H1 (cell line): ENCODE measurements at regions not wholly inside any gene's neighbourhood (a gene's known extent, or its start where the extent isn't known, plus 50 kb on each side); places are given as distances from the start of the nearest gene placed in this dataset.

ENCODE experiments used
- CTCF ChIA-PET: fragments of 300-600 bp; sonication (Branson Sonifier 250); formaldehyde crosslinking; loops from one replicate; lab custom pipeline; 2021; ENCODE audit not compliant: partially characterized antibody; lab: Charles Lee
- POLR2A ChIA-PET: fragments of 300-600 bp; sonication (Branson Sonifier 250); formaldehyde crosslinking; loops from one replicate; lab custom pipeline; 2021; ENCODE audit warnings: inconsistent platforms; ENCODE audit not compliant: partially characterized antibody; lab: Charles Lee
- DNase-seq, 2 experiments: peaks; one replicate each; pipeline versions ENCODE4 v3.0.0 to v3.0.0-alpha.2; 2010 to 2022; ENCODE audit warnings: low spot score in 2 of 2, low read depth in 1 of 2, mixed read lengths in 1 of 2
- FAIRE-seq: peaks from 2 replicates; lab custom pipeline; 2011; peaks lifted over from hg19 to GRCh38; lab: Jason Lieb, UNC
- H2AFZ ChIP-seq: 2 replicates; pipeline ENCODE4 v1.8.1; 2012; ENCODE audit warnings: low read length, inconsistent platforms
- H2AK5ac ChIP-seq: 2 replicates; pipeline ENCODE4 v1.6.1; 2013; ENCODE audit warnings: low read depth, low read length
- H2BK120ac ChIP-seq: replicated peaks from 2 replicates; pipeline ENCODE3; 2013; ENCODE audit warnings: low read depth, low read length, inconsistent platforms
- H2BK12ac ChIP-seq: 2 replicates; pipeline ENCODE4 v1.6.1; 2013; ENCODE audit warnings: low read depth, low read length
- H2BK15ac ChIP-seq: 2 replicates; pipeline ENCODE4 v1.6.1; 2013; ENCODE audit warnings: low read length
- H2BK20ac ChIP-seq: 2 replicates; pipeline ENCODE4 v1.6.1; 2013; ENCODE audit warnings: low read length
- H2BK5ac ChIP-seq: 2 replicates; pipeline ENCODE4 v1.6.1; 2013; ENCODE audit warnings: low read depth, low read length
- H3K14ac ChIP-seq: 2 replicates; pipeline ENCODE4 v1.6.1; 2013; ENCODE audit warnings: inconsistent platforms; ENCODE audit not compliant: insufficient read length
- H3K18ac ChIP-seq: 2 replicates; pipeline ENCODE4 v1.6.1; 2013; ENCODE audit warnings: low read length; ENCODE audit errors: extremely low read depth
- H3K23ac ChIP-seq: 2 replicates; pipeline ENCODE4 v1.6.1; 2013; ENCODE audit warnings: inconsistent platforms; ENCODE audit not compliant: insufficient read length
- H3K23me2 ChIP-seq: 2 replicates; pipeline ENCODE4 v1.6.1; 2013; ENCODE audit warnings: low read depth, low read length
- H3K27ac ChIP-seq: 2 replicates; pipeline ENCODE4 v1.6.1; 2011; ENCODE audit warnings: low read depth, low read length, inconsistent platforms
- H3K27me3 ChIP-seq, 4 experiments: replicated peaks in 1 of 4; 1 replicate in 1 of 4; 2 replicates in 3 of 4; pipeline versions ENCODE4 v1.6.1 to v1.8.1; 2011 to 2013; ENCODE audit warnings: low read length in 3 of 4, mild to moderate bottlenecking in 3 of 4, inconsistent platforms in 2 of 4, mixed read lengths in 2 of 4, moderate library complexity in 1 of 4; ENCODE audit not compliant: control insufficient read depth in 3 of 4, insufficient read depth in 3 of 4; ENCODE audit errors: extremely low read depth in 1 of 4
- H3K36me3 ChIP-seq, 4 experiments: 2 replicates each; pipeline versions ENCODE4 v1.6.1 to v1.8.1; 2011 to 2013; ENCODE audit warnings: mild to moderate bottlenecking in 4 of 4, low read length in 3 of 4, moderate library complexity in 2 of 4, control low read depth in 1 of 4, inconsistent platforms in 1 of 4; ENCODE audit not compliant: insufficient read depth in 4 of 4, control insufficient read depth in 2 of 4
- H3K4ac ChIP-seq: replicated peaks from 2 replicates; pipeline ENCODE3; 2013; ENCODE audit warnings: low read length, low read depth, mixed read lengths, inconsistent platforms; ENCODE audit not compliant: insufficient read length
- H3K4me1 ChIP-seq, 4 experiments: replicated peaks in 1 of 4; 1 replicate in 1 of 4; 2 replicates in 3 of 4; pipeline versions ENCODE4 v1.6.1 to v1.8.1; 2011 to 2013; ENCODE audit warnings: low read length in 3 of 4, inconsistent platforms in 2 of 4, mixed read lengths in 1 of 4; ENCODE audit not compliant: insufficient read depth in 4 of 4, control insufficient read depth in 3 of 4
- H3K4me2 ChIP-seq, 2 experiments: 2 replicates each; pipeline versions ENCODE4 v1.6.1 to v1.8.1; 2011 to 2013; ENCODE audit warnings: low read depth in 2 of 2, low read length in 2 of 2, control low read depth in 1 of 2, inconsistent platforms in 1 of 2, mild to moderate bottlenecking in 1 of 2; ENCODE audit not compliant: insufficient read depth in 1 of 2
- H3K4me3 ChIP-seq, 4 experiments: fragments of 200-600, 300-600 bp in 1 of 4; sonication (generic), shearing (Covaris generic), sonication (Bioruptor Twin) in 1 of 4; 2 replicates each; pipeline versions ENCODE4 v1.5.1 to v1.8.1; 2011 to 2016; ENCODE audit warnings: low read length in 4 of 4, low read depth in 3 of 4, control low read depth in 2 of 4, inconsistent platforms in 2 of 4, mild to moderate bottlenecking in 2 of 4, mixed read lengths in 1 of 4, moderate library complexity in 1 of 4; ENCODE audit not compliant: insufficient read depth in 2 of 4; ENCODE audit errors: extremely low read depth in 1 of 4
- H3K56ac ChIP-seq: replicated peaks from 2 replicates; pipeline ENCODE3; 2013; ENCODE audit warnings: low read depth, mild to moderate bottlenecking, mixed read lengths, low read length, inconsistent platforms; ENCODE audit not compliant: insufficient read length
- H3K79me1 ChIP-seq: 2 replicates; pipeline ENCODE4 v1.6.1; 2013; ENCODE audit warnings: low read depth, low read length, control low read depth
- H3K79me2 ChIP-seq, 2 experiments: 2 replicates each; pipeline versions ENCODE4 v1.6.1 to v1.8.1; 2012 to 2013; ENCODE audit warnings: low read length in 2 of 2, mild to moderate bottlenecking in 2 of 2, inconsistent platforms in 1 of 2; ENCODE audit not compliant: insufficient read depth in 2 of 2, control insufficient read depth in 1 of 2
- H3K9ac ChIP-seq, 4 experiments: replicated peaks in 1 of 4; 1 replicate in 1 of 4; 2 replicates in 3 of 4; pipeline versions ENCODE4 v1.6.1 to v1.8.1; 2011 to 2013; ENCODE audit warnings: low read depth in 3 of 4, low read length in 3 of 4, control low read depth in 2 of 4, mild to moderate bottlenecking in 2 of 4, moderate library complexity in 2 of 4, inconsistent platforms in 1 of 4; ENCODE audit errors: extremely low read depth in 1 of 4
- H3K9me3 ChIP-seq, 2 experiments: 2 replicates each; pipeline versions ENCODE4 v1.6.1 to v1.8.1; 2012 to 2013; ENCODE audit warnings: mild to moderate bottlenecking in 2 of 2, moderate library complexity in 2 of 2, control low read depth in 1 of 2, inconsistent platforms in 1 of 2, low read depth in 1 of 2, low read length in 1 of 2, mixed read lengths in 1 of 2; ENCODE audit not compliant: insufficient read depth in 2 of 2
- H4K20me1 ChIP-seq, 2 experiments: replicated peaks in 1 of 2; 2 replicates each; pipeline versions ENCODE3 to v1.8.1; 2011 to 2013; ENCODE audit warnings: inconsistent platforms in 2 of 2, low read length in 2 of 2, mild to moderate bottlenecking in 1 of 2; ENCODE audit not compliant: insufficient read depth in 2 of 2, control insufficient read depth in 1 of 2
- H4K5ac ChIP-seq: 2 replicates; pipeline ENCODE4 v1.6.1; 2013; ENCODE audit warnings: low read length, low read depth, mixed read lengths, inconsistent platforms; ENCODE audit not compliant: insufficient read length
- H4K8ac ChIP-seq: 2 replicates; pipeline ENCODE4 v1.8.0; 2013; ENCODE audit warnings: mild to moderate bottlenecking, moderate library complexity, low read length, inconsistent platforms; ENCODE audit not compliant: insufficient read depth; ENCODE audit errors: extremely low read depth
- H4K91ac ChIP-seq: replicated peaks from 2 replicates; pipeline ENCODE3; 2013; ENCODE audit warnings: low read length, mixed read lengths, inconsistent platforms; ENCODE audit not compliant: insufficient read length
- MAX ChIP-seq: IDR thresholded peaks from 2 replicates; pipeline ENCODE4 v1.6.1; 2012; ENCODE audit warnings: inconsistent platforms
- WGBS, 2 experiments: shearing (Covaris generic) in 1 of 2; methylation state at CpG; one replicate each; pipeline versions ENCODE4 v1.1.6 to v1.1.7; 2013 to 2015; ENCODE audit warnings: low lambda C conversion rate in 2 of 2, mixed read lengths in 2 of 2, inconsistent platforms in 1 of 2, low coverage in 1 of 2, missing lambda C conversion rate in 1 of 2; ENCODE audit not compliant: insufficient replicate concordance in 2 of 2, insufficient coverage in 1 of 2, insufficient read length in 1 of 2; ENCODE audit errors: extremely low coverage in 1 of 2, missing lambda C conversion rate in 1 of 2; 5-methylcytosine and 5-hydroxymethylcytosine counted together

- Histone ChIP-seq H2BK5ac (no peak overlapping the region), H3K4me3 (no peak overlapping the region), H3K79me2 (no peaks in the 10 kb centered on the region), H3K36me3 (no peaks in the 10 kb centered on the region), H3K23me2 (peaks cover 2% of the 10 kb centered on the region; the same call in 1 of the 2 replicates), H3K9ac (no peak overlapping the region), H2BK12ac (no peak overlapping the region), H2BK120ac (no peak overlapping the region), H3K4me1 (no peaks in the 10 kb centered on the region; a peak in 1 of 7 replicates), H3K14ac (no peak overlapping the region), H3K27ac (no peak overlapping the region), H3K9me3 (no peaks in the 10 kb centered on the region), H4K91ac (no peak overlapping the region), H3K56ac (no peak overlapping the region), H2BK15ac (no peak overlapping the region), H2BK20ac (no peak overlapping the region), H3K18ac (no peak overlapping the region), H3K27me3 (no peaks in the 10 kb centered on the region), H2AFZ (no peak overlapping the region), H3K4me2 (no peak overlapping the region), H3K23ac (no peak overlapping the region), H4K8ac (no peak overlapping the region; the same call in 1 of the 2 replicates), H3K79me1 (no peaks in the 10 kb centered on the region), H4K20me1 (no peaks in the 10 kb centered on the region), H2AK5ac (no peak overlapping the region), H4K5ac (no peak overlapping the region), H3K4ac (no peak overlapping the region)
- POLR2A ChIA-PET: no interaction called here
- WGBS, 2 experiments: 90% methylated on average over 3 of the region's 3 CpGs; no CpG with 5 or more reads in 1 of the 2 experiments
- CTCF ChIA-PET: no interaction called here
- FAIRE-seq (no peak), DNase-seq (no peak)
- TF ChIP-seq MAX: no peak
Observed at GRCh38 chr5:121246971-121247370, 604.7 kb upstream of the FTMT start.
